ENCODE measurements at regions not wholly inside any gene's neighbourhood (a gene's known extent, or its start where the extent isn't known, plus 50 kb on each side); places are given as distances from the start of the nearest gene placed in this dataset.

- no peak for ATAC-seq (ENCODE audit: insufficient number of reproducible peaks, low FRiP score, low read depth)
- H3K4me3 ChIP-seq: no peak overlapping the region
Measured at GRCh38 chr12:61687407-61687806, 572.8 kb upstream of the USP15 start.

GRCh38 chr12:61694214-61694613, 566.0 kb upstream of the USP15 start:
- DNase-seq (ENCODE audit: low spot score) (no peak), ATAC-seq (ENCODE audit: insufficient number of reproducible peaks, low FRiP score, low read depth) (no peak)
- no peaks in the 10 kb centered on the region for H3K36me3 ChIP-seq
- H3K27me3 ChIP-seq (replicated peaks; ENCODE audit: insufficient read depth): no peaks in the 10 kb centered on the region
- no peak overlapping the region for H3K4me3 ChIP-seq
- H3K27ac ChIP-seq: no peak overlapping the region
- peaks cover 16% of the 10 kb centered on the region for H3K9me3 ChIP-seq
- no peak for TF ChIP-seq CTCF (IDR thresholded peaks at IDR 0.05)
- H3K4me1 ChIP-seq (ENCODE audit: control insufficient read depth in 1 of 2, low read depth in 2 of 2): no peaks in the 10 kb centered on the region

More at GRCh38 chr12:61687407-61687806, 572.8 kb upstream of the USP15 start:
- no peak overlapping the region for H3K27ac ChIP-seq
- no peaks in the 10 kb centered on the region for H3K27me3 ChIP-seq (replicated peaks; ENCODE audit: insufficient read depth)
- no peaks in the 10 kb centered on the region for H3K9me3 ChIP-seq
- no peaks in the 10 kb centered on the region for H3K4me1 ChIP-seq (ENCODE audit: control insufficient read depth in 1 of 2, low read depth in 2 of 2)
- DNase-seq (ENCODE audit: low spot score): no peak
- TF ChIP-seq CTCF (IDR thresholded peaks at IDR 0.05): no peak
- H3K36me3 ChIP-seq: no peaks in the 10 kb centered on the region

GRCh38 chr12:61701471-61701870, 558.7 kb upstream of the USP15 start:
- peaks cover 4 to 23% of the 10 kb centered on the region in 2 donors for H3K4me1 ChIP-seq (ENCODE audit: control insufficient read depth in 1 of 2, low read depth in 2 of 2)
- DNase-seq (ENCODE audit: low spot score) (no peak), ATAC-seq (ENCODE audit: insufficient number of reproducible peaks, low FRiP score, low read depth) (no peak)
- no peak for TF ChIP-seq CTCF (IDR thresholded peaks at IDR 0.05)
- H3K4me3 ChIP-seq: no peak overlapping the region
- H3K27me3 ChIP-seq (replicated peaks; ENCODE audit: insufficient read depth): no peaks in the 10 kb centered on the region
- no peak overlapping the region for H3K27ac ChIP-seq
- no peaks in the 10 kb centered on the region for H3K36me3 ChIP-seq
- H3K9me3 ChIP-seq: peaks cover 16% of the 10 kb centered on the region

DNA sequence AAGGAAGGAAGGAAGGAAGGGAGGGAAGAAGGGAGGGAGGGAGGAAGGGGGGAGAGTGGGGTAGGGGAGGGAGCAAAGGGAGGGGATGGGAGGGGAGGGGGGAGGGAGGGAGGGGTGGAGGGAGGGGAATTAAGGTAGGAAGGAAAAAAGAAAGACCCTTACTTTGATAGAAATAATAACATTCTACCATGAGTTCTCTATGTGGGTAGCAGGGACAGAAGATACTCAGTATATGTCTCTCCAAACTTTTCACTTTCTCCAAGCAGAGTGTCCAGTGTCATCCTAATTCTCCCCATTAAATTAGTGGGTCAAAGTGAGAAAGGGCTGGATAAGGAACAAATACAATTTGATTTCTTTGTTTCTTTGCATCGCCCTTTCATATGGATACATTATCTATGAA, 553.4 kb upstream of the USP15 start:
- ATAC-seq (ENCODE audit: insufficient number of reproducible peaks, low FRiP score, low read depth) (no peak), DNase-seq (ENCODE audit: low spot score) (no peak)
- no peak overlapping the region for H3K27ac ChIP-seq
- no peak for TF ChIP-seq CTCF (IDR thresholded peaks at IDR 0.05)
- H3K4me3 ChIP-seq: no peak overlapping the region
- peaks cover 4 to 23% of the 10 kb centered on the region in 2 donors for H3K4me1 ChIP-seq (ENCODE audit: control insufficient read depth in 1 of 2, low read depth in 2 of 2)
- no peaks in the 10 kb centered on the region for H3K27me3 ChIP-seq (replicated peaks; ENCODE audit: insufficient read depth)
- H3K36me3 ChIP-seq: no peaks in the 10 kb centered on the region
- no peaks in the 10 kb centered on the region for H3K9me3 ChIP-seq

DNA sequence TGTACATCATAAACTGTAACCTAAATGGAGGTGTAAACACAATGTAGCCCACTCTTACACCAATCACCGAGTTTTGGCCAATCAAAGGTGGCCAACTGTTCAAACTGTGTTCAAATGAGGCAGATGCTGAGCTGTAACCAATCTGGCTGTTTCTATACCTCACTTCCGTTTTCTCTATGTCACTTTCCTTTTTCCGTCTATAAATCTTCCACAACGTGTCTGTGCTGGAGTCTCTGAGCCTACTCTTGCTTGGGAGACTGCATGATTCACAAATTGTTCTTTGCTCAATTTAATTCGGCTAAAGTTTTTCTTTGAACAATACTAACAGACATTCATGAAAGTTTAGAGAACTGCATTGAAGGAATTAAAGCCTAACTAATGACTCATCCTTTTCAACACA, 547.1 kb upstream of the USP15 start:
- ATAC-seq (ENCODE audit: insufficient number of reproducible peaks, low FRiP score, low read depth): no peak
- no peak for TF ChIP-seq CTCF (IDR thresholded peaks at IDR 0.05)
- no peaks in the 10 kb centered on the region for H3K9me3 ChIP-seq
- H3K4me3 ChIP-seq: no peak overlapping the region
- no peaks in the 10 kb centered on the region for H3K36me3 ChIP-seq
- DNase-seq (ENCODE audit: low spot score): no peak
- H3K27me3 ChIP-seq (replicated peaks; ENCODE audit: insufficient read depth): no peaks in the 10 kb centered on the region
- peaks cover 0 to 10% of the 10 kb centered on the region in 2 donors for H3K4me1 ChIP-seq (ENCODE audit: control insufficient read depth in 1 of 2, low read depth in 2 of 2)
- peak overlapping the region in 1 of 2 donors; percentile 38 for H3K27ac ChIP-seq

Data from thoracic aorta (tissue), 2 donors.